ENCODE measurements at regions not wholly inside any gene's neighbourhood (a gene's known extent, or its start where the extent isn't known, plus 50 kb on each side); places are given as distances from the start of the nearest gene placed in this dataset.

- TF ChIP-seq NR2C2 (CRISPR knock-in tag; IDR thresholded peaks at IDR 0.05) (no peak), NR2C2 (tag; IDR thresholded peaks at IDR 0.05) (0 out of 2 replicates have a peak, but pooled peaks have one; percentile 19), JUNB (CRISPR knock-in tag; conservative IDR thresholded peaks at IDR 0.05) (no peak), COPS2 (conservative IDR thresholded peaks at IDR 0.05) (no peak), ADNP (tag; IDR thresholded peaks at IDR 0.05) (peak; percentile 75; the same call in 1 of the 2 replicates), MEF2D (tag; conservative IDR thresholded peaks at IDR 0.05; ENCODE audit: low read depth) (peak; percentile 68), USF1 (CRISPR knock-in tag; IDR thresholded peaks at IDR 0.05) (no peak), L3MBTL2 (IDR thresholded peaks at IDR 0.05) (no peak), TEAD4 (IDR thresholded peaks at IDR 0.05; ENCODE audit: low read length) (no peak), TEAD4 (CRISPR knock-in tag; IDR thresholded peaks at IDR 0.05; ENCODE audit: borderline replicate concordance) (no peak), ZC3H8 (IDR thresholded peaks at IDR 0.05) (no peak), SAP30 (IDR thresholded peaks at IDR 0.05; ENCODE audit: borderline replicate concordance, insufficient read depth, low read depth, low read length, poor library complexity, severe bottlenecking) (no peak), TBL1XR1 (IDR thresholded peaks at IDR 0.05; ENCODE audit: low read length in 2 of 2) (0 out of 4 replicates have a peak, but pooled peaks of 1 of the 2 experiments have one; percentile 4), ZNF395 (CRISPR knock-in tag; IDR thresholded peaks at IDR 0.05) (peak; percentile 86), BDP1 (IDR thresholded peaks at IDR 0.05; ENCODE audit: insufficient read depth, insufficient read length) (no peak), RCOR1 (IDR thresholded peaks at IDR 0.05; ENCODE audit: borderline replicate concordance in 1 of 2, low read depth in 2 of 2, low read length in 2 of 2) (peak in 1 of 2 experiments; percentile 41; a peak in 1 of 4 replicates), ZNF316 (IDR thresholded peaks at IDR 0.05) (peak; percentile 68)
These were observed 86.1 kb upstream of the SEPTIN5 start (continued) for GRCh38 chr22:19628038-19628776.
